HG02759 (cell line): ENCODE measurements at regions not wholly inside any gene's neighbourhood (a gene's known extent, or its start where the extent isn't known, plus 50 kb on each side); places are given as distances from the start of the nearest gene placed in this dataset.

ENCODE experiments used
- ATAC-seq: cut with Tn5 transposase; IDR thresholded peaks from one replicate; pipeline ENCODE4 v1.9.1; 2021; ENCODE audit warnings: mild to moderate bottlenecking, moderate library complexity; ENCODE audit not compliant: unreplicated experiment

- no peak for ATAC-seq
Observed at GRCh38 chr22:47375621-47376321, 613.3 kb downstream of the TBC1D22A start.

GRCh38 chr22:47374901-47375575, 612.6 kb downstream of the TBC1D22A start:
- no peak for ATAC-seq

DNA sequence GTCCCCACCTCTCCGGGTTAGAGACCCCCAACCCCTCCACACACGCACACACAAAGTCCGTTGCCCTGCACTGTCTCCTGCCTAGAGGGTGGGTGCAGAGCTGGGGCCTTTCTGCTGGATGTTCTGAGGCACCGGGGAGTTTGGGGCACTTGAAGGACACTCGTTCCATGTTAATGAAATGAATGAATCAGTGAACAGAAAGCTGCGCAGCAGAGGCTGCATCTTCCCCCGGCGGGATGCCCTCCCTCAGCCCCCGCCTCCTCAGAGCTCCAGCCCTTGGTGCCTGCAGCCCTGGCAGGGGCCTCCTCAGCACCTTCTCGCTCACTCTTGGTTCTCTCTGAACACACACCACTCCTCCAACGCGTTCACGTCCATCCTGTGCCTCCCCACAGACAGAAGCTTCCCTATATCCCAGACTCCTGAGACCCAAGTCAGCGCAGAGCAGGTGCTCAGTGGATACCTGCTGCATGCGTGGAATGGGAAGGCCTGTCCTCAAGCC, 611.9 kb downstream of the TBC1D22A start:
- ATAC-seq = no peak

DNA sequence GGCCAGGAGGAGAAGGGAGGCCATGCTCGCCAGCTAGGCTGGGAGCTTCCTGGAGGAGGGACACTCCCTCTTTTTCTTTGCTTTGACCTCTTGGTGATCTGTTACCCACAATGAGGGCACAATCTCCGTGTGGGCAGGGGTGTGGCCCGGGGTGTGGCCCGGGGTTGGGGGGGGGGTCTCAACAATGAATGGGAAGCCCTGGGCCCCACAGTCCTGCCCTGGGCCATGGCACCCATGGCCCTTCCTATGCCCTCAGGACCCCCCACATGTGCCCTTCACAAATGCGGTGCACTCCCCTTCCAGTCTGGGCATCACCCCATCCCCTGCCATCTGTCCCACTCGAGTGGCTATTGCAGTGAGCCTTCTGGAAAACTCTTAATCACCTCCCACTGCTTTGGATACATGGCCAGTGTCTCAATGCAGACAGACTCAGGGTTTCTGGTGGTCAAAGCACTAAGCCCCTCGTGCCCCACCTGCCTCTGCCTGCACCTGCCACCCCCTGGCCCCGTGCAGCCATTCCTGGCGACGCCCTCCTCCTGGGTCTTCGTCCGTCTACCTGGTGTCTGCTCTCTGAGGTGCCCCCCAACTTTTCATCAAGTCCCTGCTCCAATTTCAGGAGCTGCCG, 611.3 kb downstream of the TBC1D22A start:
- no peak for ATAC-seq

DNA sequence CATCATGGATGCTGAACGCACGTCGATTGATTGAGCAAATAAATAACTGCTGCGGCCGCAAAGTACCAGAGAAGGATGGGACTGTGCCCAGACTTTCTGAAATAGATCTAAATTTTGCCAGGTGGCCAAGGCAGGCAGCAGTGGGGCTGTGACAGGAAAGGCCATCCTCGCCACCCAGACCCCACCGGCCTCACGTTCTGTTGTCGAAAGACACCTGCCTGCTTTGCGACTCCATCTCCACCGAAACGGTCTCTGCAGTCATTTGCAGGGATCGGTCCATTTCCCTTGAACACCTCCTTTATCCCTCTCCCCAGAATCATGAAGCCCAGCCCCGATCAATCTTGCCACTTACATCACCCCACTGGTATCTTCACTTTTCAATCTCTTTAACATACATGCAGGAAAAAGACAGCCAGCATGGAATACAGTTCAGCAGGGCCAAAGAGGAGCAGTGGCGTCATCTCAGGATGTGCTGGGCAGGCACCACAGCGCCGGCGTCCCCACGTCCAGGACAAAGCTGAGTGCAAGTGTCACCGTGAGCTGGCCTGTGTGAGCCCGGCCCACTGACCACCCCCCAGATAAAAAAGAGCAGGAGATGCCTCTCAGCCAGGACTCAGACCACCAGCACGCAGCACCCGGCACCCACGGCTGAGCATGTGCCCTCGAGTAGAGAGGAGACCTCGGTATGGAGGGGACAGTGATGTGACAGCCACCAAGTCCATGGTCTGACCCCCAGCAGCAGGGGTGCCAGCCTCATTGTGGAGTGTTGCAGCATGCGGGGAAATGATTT, 610.3 kb downstream of the TBC1D22A start:
- no peak for ATAC-seq

- ATAC-seq = no peak
Observed at GRCh38 chr22:47372111-47372581, 609.7 kb downstream of the TBC1D22A start.

- ATAC-seq = no peak
Observed at GRCh38 chr22:47371263-47372090, 609.0 kb downstream of the TBC1D22A start.

DNA sequence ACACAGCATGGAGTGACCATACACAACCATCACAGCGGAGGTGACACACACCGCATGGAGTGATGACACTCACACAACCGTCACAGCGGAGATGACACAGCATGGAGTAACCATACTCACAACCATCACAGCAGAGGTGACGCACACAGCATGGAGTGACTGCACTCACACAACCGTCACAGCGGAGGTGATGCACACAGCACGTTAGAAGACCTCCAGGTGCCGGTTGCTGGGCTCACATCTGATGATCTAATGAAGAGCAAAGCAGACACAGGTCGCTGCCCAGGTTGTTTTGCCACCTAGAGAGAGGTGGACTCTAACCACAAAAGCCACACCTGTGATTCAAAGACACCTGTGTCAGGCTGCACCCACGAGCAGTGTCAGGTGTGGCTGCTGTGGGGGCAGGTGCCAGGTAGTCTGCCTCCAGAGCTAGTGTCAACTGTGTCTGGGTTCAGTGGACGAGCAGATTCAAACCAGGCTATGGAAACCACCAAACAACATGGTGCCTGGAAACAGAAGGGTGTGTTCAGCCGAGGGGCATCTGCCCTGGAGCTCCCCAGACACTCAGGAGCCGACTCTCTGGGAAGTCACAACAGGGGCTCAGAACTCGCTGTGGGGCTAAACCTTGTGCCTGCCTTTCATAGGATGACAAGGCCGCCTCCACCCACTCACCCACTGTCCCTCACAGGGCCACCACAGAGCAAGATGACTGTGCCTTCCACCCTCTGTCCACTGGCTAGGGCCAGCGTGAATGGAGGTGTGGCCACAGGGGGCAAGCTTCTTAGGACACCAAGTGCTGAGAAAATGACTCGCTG, 608.2 kb downstream of the TBC1D22A start:
- ATAC-seq = no peak

- no peak for ATAC-seq
Observed at GRCh38 chr22:47369431-47370015, 607.1 kb downstream of the TBC1D22A start.

DNA sequence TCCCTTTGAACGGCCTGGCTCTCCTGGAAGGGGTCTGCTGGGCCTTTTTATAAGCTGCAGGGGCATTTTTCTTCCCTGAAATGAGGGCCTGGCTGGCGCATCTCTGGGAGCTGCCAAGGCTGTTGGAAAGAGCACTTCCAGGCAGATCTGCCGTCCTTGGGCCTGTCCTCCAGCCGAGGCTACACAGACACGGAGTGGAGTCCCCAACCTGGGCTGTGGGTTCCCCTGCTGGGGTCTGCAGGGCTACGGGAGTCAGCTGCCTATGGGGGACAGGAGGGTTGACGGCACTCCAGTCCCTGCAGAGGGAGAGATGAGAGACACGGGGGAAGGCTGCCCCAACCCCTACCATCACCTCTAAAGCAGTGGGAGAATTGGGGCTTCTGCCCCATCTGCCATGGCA, 606.6 kb downstream of the TBC1D22A start:
- no peak for ATAC-seq

DNA sequence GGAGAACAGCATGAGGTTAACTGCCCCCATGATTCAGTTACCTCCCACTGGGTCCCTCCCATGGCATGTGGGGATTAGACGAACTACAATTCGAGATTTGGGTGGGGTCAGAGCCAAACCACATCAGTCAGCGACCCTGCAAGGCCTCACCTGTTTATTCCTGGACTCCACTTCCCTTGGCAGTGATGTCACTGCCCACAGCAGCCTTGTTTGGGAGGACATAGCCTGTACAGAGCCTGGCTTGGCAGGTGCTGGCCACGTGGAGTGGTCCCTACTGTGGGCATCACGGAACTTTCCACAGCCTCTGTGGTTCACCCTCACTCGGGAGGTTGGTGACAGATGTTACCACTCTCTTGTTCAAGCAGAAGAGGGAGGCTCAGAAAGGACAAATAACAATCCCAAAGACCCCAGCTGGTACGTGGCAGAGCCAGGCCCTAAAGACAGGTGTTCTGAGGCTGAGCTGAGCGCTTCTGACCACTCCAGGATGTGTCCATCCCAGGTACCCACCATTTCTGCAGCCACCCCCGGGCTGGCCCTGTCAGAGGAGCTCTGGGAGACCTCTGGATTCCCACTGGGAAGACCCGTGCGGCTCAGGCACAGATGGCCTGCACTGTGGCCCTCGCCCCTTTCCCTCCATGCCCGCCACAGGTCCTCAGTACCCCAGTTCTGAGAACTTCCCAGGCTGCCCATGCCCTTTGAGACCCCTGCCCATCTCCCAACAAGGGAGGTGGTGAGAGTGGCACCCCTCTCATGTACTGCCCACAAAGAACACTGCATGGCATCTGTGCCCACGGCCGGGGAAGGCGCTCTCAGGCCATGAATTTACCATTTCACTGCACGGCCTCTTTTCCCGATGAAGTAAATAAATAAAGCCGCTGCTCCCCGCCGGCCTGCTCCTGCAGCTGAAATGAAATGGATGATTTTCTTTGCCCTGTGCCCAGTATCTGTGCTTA, 605.8 kb downstream of the TBC1D22A start:
- no peak for ATAC-seq

- ATAC-seq = no peak
Observed at GRCh38 chr22:47367107-47367690, 604.7 kb downstream of the TBC1D22A start.

- ATAC-seq = no peak
Observed at GRCh38 chr22:47366026-47366767, 603.7 kb downstream of the TBC1D22A start.

GRCh38 chr22:47361247-47361646, 598.8 kb downstream of the TBC1D22A start:
- no peak for ATAC-seq

- ATAC-seq = no peak
Observed at GRCh38 chr22:47357493-47357892, 595.0 kb downstream of the TBC1D22A start.

- ATAC-seq = no peak
Observed at GRCh38 chr22:47357086-47357485, 594.6 kb downstream of the TBC1D22A start.

DNA sequence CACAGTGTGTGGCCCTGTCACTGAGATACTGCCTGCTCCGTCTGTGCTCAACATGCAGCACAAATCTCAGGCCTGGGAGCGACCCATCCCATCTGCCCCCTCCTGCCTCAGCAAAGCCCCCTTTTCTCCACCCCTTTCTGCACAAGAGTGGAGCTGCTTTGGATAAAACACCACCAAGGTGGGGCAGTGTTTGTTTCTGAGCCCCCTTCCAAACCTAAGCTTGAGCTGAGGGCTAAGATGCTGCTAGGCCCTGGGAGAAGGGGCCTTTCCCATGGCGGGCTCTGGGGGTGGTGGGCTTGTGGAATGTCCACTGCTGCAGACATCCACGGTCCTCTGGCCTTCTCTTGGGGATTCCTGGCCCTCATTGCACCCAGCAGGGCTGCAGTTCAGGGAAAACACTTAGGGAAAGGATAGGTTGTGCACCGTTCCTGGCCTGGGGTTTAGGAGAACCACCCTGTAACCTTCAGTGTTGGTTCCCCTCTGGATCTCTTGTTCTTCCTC, 594.1 kb downstream of the TBC1D22A start:
- no peak for ATAC-seq
